Spleen (tissue), 7 donors: ENCODE measurements at regions not wholly inside any gene's neighbourhood (a gene's known extent, or its start where the extent isn't known, plus 50 kb on each side); places are given as distances from the start of the nearest gene placed in this dataset.

Source experiments
- POLR2A ChIP-seq, 3 donors: fragments of 450-650 bp; IDR thresholded peaks; one replicate each; pipeline ENCODE4 v1.5.1; 2017; ENCODE audit warnings: antibody characterized with exemption in 3 of 3, mild to moderate bottlenecking in 1 of 3
- TF ChIP-seq, protein P1 (sequence below), 11 experiments: fragments of 200-600 bp in 7 of 11; fragments of 450-650 bp in 4 of 11; sonication (generic) in 4 of 11; IDR thresholded peaks in 8 of 11; conservative IDR thresholded peaks in 3 of 11; 1 replicate in 7 of 11; 2 replicates in 4 of 11; pipeline versions ENCODE4 v1.4.0 to v1.8.0; 2016 to 2021; ENCODE audit warnings: antibody characterized with exemption in 11 of 11, inconsistent platforms in 4 of 11, mild to moderate bottlenecking in 1 of 11
- donor health status: DM: no; HTN: no; CAD: no; lungs with moderate emphysema.
- donor health status: DM: no; HTN: no; CAD: no.
- donor health status: DM: no; HTN: no; CAD: no.

DNA sequence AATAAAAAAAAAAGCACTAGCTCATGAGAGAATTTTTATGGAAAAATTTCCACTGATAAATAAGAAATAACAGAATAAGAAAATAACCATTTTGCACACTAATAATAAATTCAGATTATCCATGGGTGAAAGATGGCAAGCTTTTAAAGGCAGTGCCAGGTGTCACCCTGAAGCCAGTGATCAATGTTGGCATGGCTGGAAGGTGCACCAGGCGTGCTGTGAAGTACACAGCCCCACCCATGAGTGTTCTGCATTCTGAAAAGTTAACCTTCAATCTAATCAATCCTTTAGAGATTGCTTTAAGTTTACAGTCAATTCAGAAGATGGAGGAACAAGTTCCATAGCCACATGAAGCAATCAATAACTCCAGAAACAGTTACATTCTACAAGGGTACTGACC, 284.4 kb downstream of the C6orf118 start:
- TF ChIP-seq, protein P1, sequence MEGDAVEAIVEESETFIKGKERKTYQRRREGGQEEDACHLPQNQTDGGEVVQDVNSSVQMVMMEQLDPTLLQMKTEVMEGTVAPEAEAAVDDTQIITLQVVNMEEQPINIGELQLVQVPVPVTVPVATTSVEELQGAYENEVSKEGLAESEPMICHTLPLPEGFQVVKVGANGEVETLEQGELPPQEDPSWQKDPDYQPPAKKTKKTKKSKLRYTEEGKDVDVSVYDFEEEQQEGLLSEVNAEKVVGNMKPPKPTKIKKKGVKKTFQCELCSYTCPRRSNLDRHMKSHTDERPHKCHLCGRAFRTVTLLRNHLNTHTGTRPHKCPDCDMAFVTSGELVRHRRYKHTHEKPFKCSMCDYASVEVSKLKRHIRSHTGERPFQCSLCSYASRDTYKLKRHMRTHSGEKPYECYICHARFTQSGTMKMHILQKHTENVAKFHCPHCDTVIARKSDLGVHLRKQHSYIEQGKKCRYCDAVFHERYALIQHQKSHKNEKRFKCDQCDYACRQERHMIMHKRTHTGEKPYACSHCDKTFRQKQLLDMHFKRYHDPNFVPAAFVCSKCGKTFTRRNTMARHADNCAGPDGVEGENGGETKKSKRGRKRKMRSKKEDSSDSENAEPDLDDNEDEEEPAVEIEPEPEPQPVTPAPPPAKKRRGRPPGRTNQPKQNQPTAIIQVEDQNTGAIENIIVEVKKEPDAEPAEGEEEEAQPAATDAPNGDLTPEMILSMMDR (IDR thresholded peaks at IDR 0.05 in 8 of 11, conservative IDR thresholded peaks at IDR 0.05 in 3 of 11), result no peak
- TF ChIP-seq POLR2A (IDR thresholded peaks at IDR 0.05), result no peak
